Heart left ventricle (tissue), 13 donors: ENCODE measurements at regions not wholly inside any gene's neighbourhood (a gene's known extent, or its start where the extent isn't known, plus 50 kb on each side); places are given as distances from the start of the nearest gene placed in this dataset.

Experiments
- CTCF ChIP-seq, 12 donors: fragments of 200-600 bp; sonication (generic) in 4 of 12; IDR thresholded peaks; one replicate each; pipeline versions ENCODE4 v1.5.0 to v1.8.0; 2018 to 2022; ENCODE audit warnings: antibody characterized with exemption in 12 of 12, mild to moderate bottlenecking in 5 of 12
- POLR2A ChIP-seq, 2 donors: fragments of 450-650 bp; IDR thresholded peaks; one replicate each; pipeline ENCODE4 v1.6.1; 2017; ENCODE audit warnings: antibody characterized with exemption in 2 of 2, mild to moderate bottlenecking in 2 of 2, moderate library complexity in 2 of 2
- donor health status: ischemic (EF 13 %, LVEDD 7.1; RV severe dilation, severe dysfunction).
- donor health status: DM: no; HTN: yes; CAD: no.
- donor health status: DM: no; HTN: no; CAD: no.
- donor health status: ischemic (EF 25% LVEDD 6.9; RV normal size, moderate dysfunction).
- donor health status: ischemic (EF 25% LVEDD 5.7; RV mildly dilated, moderate dysfunction).
- donor health status: ischemic (EF 35%, LVEDD 5.7; RV mildly dilated, moderate dysfunction).
- donor health status: nonischemic (EF 11% LVEDD 7.7; RV severe dilation, severe dysfunction).
- donor health status: DM: yes; HTN: yes; CAD: no.
- donor health status: PGD.
- donor health status: ischemic (EF 29% LVEDD 5.4; RV normal size, mild dysfunction).
- donor health status: nonischemic (EF 23%, LVEDD 6.1; RV moderate dilation, normal function).

GRCh38 chr12:30818562-30818961 lies 63.8 kb upstream of the CAPRIN2 start:
- TF ChIP-seq CTCF (IDR thresholded peaks at IDR 0.05) (no peak), POLR2A (IDR thresholded peaks at IDR 0.05) (no peak)
